T-helper 17 cell (primary cell): ENCODE measurements at regions not wholly inside any gene's neighbourhood (a gene's known extent, or its start where the extent isn't known, plus 50 kb on each side); places are given as distances from the start of the nearest gene placed in this dataset.

Experiments
- ATAC-seq: fragments of 150-1000 bp; cut with Tn5 transposase; 2 replicates; pipeline ENCODE4 v1.10.0; 2021; ENCODE audit warnings: mild to moderate bottlenecking, moderate library complexity
- DNase-seq, 3 donors: peaks; one replicate each; pipeline versions ENCODE4 v3.0.0 to v3.0.0-alpha.2; 2020 to 2021
- H3K9me3 ChIP-seq: one replicate; pipeline ENCODE4 v1.7.0; 2013; ENCODE audit warnings: low read length, mild to moderate bottlenecking; ENCODE audit not compliant: control insufficient read depth, poor library complexity, severe bottlenecking
- H3K27ac Mint-ChIP-seq: one replicate; pipeline ENCODE4 v1.8.0; 2022; ENCODE audit warnings: mild to moderate bottlenecking, moderate library complexity, mixed read lengths
- H3K27me3 Mint-ChIP-seq: one replicate; pipeline ENCODE4 v1.8.0; 2022; ENCODE audit warnings: mixed read lengths
- H3K36me3 Mint-ChIP-seq: one replicate; pipeline ENCODE4 v1.8.0; 2022; ENCODE audit warnings: low read depth, mixed read lengths
- H3K4me1 Mint-ChIP-seq: one replicate; pipeline ENCODE4 v1.8.0; 2022; ENCODE audit warnings: mild to moderate bottlenecking, mixed read lengths
- H3K4me3 Mint-ChIP-seq: one replicate; pipeline ENCODE4 v1.8.0; 2022; ENCODE audit warnings: mild to moderate bottlenecking, moderate library complexity, mixed read lengths

DNA sequence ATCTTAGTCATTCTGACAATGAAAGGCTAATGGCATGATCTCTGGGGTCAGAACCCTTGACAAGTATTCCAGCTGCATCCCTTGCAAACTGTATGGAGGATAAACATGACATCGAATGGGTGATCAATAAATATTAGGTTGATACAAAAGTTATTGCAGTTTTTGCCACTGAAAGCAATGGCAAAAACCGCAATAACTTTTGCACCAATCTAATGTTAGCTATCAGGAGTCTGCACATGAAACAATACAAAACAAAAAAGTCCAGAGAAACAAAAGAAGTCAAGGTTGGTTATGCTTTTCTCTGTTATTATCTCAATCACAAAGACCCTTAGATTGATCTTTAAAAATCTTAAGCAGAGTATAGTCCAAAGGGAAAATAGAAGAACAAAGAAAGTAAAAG, 292.7 kb downstream of the DUSP10 start:
- DNase-seq (no peak), ATAC-seq (no peak)
- peaks cover 23% of the 10 kb centered on the region for H3K27me3 Mint-ChIP-seq
- no peaks in the 10 kb centered on the region for H3K9me3 ChIP-seq
- no peaks in the 10 kb centered on the region for H3K36me3 Mint-ChIP-seq
- no peak overlapping the region for H3K27ac Mint-ChIP-seq
- H3K4me1 Mint-ChIP-seq, result no peaks in the 10 kb centered on the region
- no peak overlapping the region for H3K4me3 Mint-ChIP-seq

DNA sequence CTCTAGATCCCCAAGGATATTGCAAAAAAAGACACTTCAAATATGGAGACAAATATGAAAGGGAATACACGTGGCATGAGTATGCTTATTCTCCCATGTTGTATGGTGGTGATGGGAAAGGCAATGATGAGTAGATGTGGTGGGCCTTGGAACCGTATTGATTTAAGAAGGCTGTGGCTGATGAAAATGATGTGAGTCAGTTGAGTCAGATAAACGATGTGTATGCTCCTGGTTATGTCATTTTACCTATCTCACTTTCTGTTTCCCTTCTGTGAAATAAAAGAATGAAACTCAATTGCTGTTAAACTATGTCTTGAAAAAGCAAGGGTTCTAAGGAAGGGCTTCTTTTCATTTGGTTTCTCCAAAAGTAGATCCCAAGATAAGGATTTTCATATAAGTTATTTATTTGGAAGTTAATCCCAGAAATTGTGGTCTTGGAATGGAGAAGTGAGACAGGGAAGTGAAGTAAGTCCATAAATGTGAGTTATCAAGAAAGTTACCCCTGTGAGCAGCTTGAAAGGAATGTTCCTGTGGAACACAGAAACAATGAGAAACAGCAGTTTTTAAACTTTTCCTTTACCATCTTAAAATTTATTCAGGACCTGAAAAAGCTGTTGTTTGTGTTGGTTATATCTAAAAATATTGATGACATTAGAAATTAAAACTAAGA, 292.0 kb downstream of the DUSP10 start:
- ATAC-seq (no peak), DNase-seq (no peak)
- Mint-ChIP-seq H3K4me1 (no peaks in the 10 kb centered on the region), H3K27ac (no peak overlapping the region), H3K27me3 (peaks cover 19% of the 10 kb centered on the region), H3K4me3 (no peak overlapping the region), H3K36me3 (no peaks in the 10 kb centered on the region)
- H3K9me3 ChIP-seq, result no peaks in the 10 kb centered on the region

DNA sequence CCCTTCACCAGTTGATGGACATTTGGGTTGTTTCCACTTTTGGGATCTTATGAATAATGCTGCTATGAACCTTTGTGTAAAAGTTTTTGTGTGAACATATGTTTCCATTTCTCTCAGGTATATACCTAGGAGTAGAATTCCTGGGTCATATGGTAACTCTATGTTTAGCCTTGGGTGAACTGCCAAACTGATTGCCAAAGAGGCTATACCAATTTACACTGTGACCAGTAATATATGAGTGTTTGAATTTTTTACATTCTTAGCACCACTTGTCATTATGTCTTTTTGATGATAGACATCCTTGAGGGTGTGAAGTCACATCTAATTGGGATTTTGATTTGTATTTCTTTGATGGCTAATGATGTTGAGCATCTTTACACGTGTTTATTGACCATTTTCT, 290.1 kb downstream of the DUSP10 start:
- DNase-seq (no peak), ATAC-seq (no peak)
- H3K9me3 ChIP-seq, result no peaks in the 10 kb centered on the region
- Mint-ChIP-seq H3K27me3 (peaks cover 9% of the 10 kb centered on the region), H3K4me1 (no peaks in the 10 kb centered on the region), H3K4me3 (no peak overlapping the region), H3K27ac (no peak overlapping the region), H3K36me3 (no peaks in the 10 kb centered on the region)

DNA sequence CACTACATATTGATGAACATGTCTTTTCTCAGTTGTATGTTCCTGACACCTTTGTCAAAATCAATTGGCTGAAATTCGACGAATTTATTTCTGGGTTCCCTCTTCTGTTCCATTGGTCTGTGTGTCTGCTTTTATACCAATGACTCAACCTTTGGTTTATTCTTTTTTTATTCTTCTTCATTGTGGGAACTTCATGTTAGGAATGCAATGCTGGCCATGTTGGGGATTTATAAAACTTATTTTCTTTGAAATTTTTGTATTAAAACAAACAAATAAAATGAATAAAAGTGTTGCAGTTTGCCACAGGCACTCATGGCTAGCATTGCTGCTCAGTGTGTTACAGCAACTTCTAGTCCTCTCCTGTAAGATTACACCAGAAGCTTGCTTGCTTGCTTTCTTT, 287.8 kb downstream of the DUSP10 start:
- Mint-ChIP-seq H3K36me3 (no peaks in the 10 kb centered on the region), H3K27me3 (peaks cover 9% of the 10 kb centered on the region), H3K4me1 (no peaks in the 10 kb centered on the region), H3K4me3 (no peak overlapping the region), H3K27ac (no peak overlapping the region)
- DNase-seq (no peak), ATAC-seq (no peak)
- H3K9me3 ChIP-seq, result no peaks in the 10 kb centered on the region

DNA sequence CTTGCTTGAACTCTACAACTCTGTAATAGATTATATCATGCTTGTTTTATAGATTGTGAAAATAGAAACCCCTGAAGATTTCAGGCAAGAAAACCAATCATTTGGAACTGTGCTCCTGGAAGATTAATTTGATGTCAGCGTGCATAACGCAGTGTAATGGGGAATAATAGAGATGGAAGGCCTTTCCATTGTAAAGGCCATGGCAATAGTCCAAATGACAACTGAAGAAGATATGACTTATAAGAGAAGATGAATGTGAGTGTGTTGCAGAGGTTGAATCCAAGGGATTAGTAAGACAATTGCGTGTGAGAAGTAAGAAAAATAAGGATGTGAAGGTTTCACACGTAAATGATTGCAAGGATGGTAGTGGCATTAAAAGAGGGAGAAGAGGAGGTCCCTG, 285.0 kb downstream of the DUSP10 start:
- Mint-ChIP-seq H3K36me3 (no peaks in the 10 kb centered on the region), H3K27ac (no peak overlapping the region)

DNA sequence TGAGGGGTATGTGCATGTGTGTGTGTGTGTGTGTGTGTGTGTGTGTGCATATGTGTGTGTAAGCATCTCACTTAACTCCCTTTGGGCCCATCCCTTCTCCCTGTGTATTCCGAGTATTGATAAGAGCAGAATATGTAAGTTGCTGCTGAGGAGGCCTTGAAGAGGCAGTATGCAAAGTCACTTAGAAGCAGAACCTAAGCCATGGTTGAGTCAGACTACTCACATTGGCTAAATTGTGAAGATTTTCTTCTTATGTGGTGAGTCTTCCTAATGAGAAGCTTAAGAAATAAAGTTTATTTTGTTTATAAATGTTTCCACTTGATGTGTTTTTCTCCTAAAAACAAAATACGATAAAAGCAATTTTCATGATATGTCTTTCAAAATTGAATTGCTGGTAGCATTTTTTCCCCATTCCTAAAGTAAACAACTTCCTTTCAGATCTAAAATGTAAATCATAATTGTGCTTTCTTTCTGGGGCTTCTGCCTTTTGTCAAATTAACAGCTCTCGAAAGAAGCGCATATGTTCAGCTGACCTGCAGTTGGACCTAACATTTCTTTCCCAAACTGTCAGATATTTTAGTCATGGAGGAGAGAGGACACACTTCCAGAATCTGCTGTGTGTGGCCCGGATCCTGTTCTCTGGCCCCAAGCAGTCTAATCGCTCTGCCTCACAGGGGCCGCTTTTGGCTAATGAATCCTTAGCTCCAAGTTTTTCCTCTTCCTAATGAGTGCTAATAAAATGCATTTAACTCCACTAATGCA, 284.0 kb downstream of the DUSP10 start:
- H3K27me3 Mint-ChIP-seq, result peaks cover 6% of the 10 kb centered on the region
- no peak overlapping the region for H3K4me3 Mint-ChIP-seq
- H3K9me3 ChIP-seq, result no peaks in the 10 kb centered on the region
- no peaks in the 10 kb centered on the region for H3K36me3 Mint-ChIP-seq
- H3K4me1 Mint-ChIP-seq, result no peaks in the 10 kb centered on the region
- DNase-seq (no peak), ATAC-seq (no peak)
- H3K27ac Mint-ChIP-seq, result no peak overlapping the region

More for the DNA sequence above, 285.0 kb downstream of the DUSP10 start:
- no peak for DNase-seq
- ATAC-seq, result no peak
- Mint-ChIP-seq H3K4me1 (no peaks in the 10 kb centered on the region), H3K4me3 (no peak overlapping the region), H3K27me3 (peaks cover 6% of the 10 kb centered on the region)
- no peaks in the 10 kb centered on the region for H3K9me3 ChIP-seq

DNA sequence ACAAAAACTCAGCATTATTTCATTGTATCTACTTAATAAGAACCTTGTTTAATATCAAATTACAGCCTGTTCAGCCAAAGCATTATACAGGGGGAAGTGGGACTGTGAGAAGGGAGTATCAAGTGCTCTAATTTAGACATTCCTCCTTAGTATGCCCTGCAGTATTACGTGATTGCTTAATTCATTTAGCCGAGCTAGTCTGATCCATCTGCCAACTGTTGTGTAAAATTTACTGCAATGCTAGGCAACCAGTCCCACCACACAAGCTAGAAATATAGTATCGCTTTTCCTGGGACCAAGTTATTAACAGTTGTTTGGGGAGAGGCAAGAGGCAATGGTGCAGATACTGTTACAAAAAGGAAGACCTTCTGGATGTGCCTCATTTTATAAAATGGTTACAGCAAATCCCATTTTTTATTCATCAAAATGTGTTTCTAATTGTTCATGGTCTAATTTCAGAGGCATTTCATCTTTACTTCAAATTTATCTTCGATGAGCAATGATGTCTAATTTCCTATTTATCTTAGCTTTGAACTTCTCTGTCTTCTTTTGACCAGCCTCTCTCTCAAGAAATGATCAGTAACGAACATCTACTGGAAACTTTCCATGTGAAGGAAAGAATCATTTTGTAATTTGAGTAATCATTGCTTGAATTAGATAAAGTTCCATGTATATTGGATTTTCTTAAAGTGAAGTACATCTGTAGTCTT, 283.3 kb downstream of the DUSP10 start:
- H3K4me1 Mint-ChIP-seq, result no peaks in the 10 kb centered on the region
- H3K4me3 Mint-ChIP-seq, result no peak overlapping the region
- ATAC-seq (no peak), DNase-seq (no peak)
- H3K9me3 ChIP-seq, result no peaks in the 10 kb centered on the region
- H3K36me3 Mint-ChIP-seq, result no peaks in the 10 kb centered on the region
- H3K27me3 Mint-ChIP-seq, result peaks cover 6% of the 10 kb centered on the region
- H3K27ac Mint-ChIP-seq, result no peak overlapping the region

DNA sequence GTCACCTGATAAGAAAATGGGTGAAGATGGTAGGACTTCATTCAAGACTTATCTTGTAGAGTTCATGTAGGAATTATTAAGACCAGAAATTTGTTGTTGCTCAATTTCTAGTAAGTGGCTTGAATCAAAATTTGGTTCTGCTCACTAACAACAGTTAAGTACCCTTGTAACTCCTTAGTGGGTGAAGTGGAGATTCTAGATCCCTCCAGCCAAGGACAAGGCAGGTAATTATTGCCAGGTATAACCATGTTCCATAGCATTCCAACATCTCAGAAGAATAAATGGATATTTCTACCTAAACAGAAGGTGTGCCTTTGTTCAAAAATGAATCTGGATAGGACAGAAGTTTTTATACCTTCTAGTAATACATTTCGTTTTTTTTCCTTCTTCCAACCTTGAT, 282.3 kb downstream of the DUSP10 start:
- Mint-ChIP-seq H3K27me3 (peaks cover 6% of the 10 kb centered on the region), H3K4me1 (no peaks in the 10 kb centered on the region), H3K4me3 (no peak overlapping the region), H3K27ac (no peak overlapping the region), H3K36me3 (no peaks in the 10 kb centered on the region)
- no peak for ATAC-seq
- no peaks in the 10 kb centered on the region for H3K9me3 ChIP-seq
- DNase-seq, result no peak

DNA sequence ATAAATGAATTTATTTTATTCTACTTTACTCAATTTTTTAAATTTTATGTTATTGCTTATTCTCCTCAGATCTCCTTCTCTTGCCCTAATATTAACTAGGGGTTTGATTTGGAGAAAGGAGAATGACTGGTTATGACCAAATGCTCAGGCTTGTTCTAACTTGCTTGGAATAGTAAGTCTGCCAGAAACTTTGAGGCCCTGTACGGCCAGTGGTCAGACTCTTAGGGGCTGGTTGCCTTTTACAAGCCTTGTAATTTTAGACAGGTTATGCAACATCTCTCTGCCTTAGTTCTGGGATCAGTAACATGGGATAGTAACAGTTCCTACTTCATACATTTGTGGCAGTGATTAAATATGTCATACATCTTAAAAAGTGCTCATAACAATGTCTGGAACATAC, 279.5 kb downstream of the DUSP10 start:
- no peak overlapping the region for H3K27ac Mint-ChIP-seq
- no peaks in the 10 kb centered on the region for H3K9me3 ChIP-seq
- ATAC-seq, result no peak
- no peak overlapping the region for H3K4me3 Mint-ChIP-seq
- no peaks in the 10 kb centered on the region for H3K36me3 Mint-ChIP-seq
- no peak for DNase-seq
- H3K27me3 Mint-ChIP-seq, result no peaks in the 10 kb centered on the region
- no peaks in the 10 kb centered on the region for H3K4me1 Mint-ChIP-seq

DNA sequence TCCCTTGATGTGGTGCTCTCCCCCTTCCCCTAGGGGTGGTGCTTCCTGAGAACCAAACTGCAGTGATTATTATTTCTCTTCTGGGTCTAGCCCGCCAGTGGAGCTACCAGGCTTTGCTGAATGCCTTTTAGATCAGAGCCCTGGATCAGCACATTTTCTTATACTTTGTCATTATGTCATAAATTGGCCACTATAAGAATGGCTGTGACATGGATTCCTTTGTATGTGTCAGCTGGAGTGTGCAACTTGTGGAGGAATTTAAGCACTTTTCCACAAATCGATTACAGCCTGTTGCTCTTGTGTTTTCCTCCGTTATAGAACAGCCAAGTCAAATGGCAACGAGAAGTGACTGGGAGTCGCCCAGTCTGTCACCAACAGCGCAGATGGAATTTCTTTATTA, 273.3 kb downstream of the DUSP10 start:
- H3K9me3 ChIP-seq, result no peaks in the 10 kb centered on the region
- Mint-ChIP-seq H3K27ac (no peak overlapping the region), H3K4me1 (no peaks in the 10 kb centered on the region), H3K4me3 (no peak overlapping the region), H3K36me3 (no peaks in the 10 kb centered on the region), H3K27me3 (peaks cover 43% of the 10 kb centered on the region)
- ATAC-seq (no peak), DNase-seq (no peak)

DNA sequence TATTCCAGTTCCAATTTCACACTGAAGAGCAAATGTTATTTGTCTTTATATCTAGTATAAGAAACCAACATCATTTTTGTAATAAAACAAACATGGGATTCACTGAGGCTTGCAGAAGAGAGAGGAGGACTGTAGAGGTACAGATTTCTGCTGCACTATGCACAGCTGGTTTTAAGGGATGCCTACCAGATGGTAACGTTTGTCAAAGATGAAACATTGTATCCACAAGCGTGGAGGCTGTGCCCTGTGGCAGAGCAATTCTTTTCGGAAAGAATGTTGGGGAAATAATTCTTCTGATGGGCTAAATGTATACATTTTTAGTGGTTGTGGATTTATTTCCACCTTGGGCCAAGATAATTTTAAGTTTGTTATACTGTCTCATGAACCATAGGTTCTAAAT, 272.4 kb downstream of the DUSP10 start:
- Mint-ChIP-seq H3K27me3 (peaks cover 46% of the 10 kb centered on the region), H3K4me3 (no peak overlapping the region), H3K27ac (no peak overlapping the region), H3K4me1 (no peaks in the 10 kb centered on the region), H3K36me3 (no peaks in the 10 kb centered on the region)
- no peak for DNase-seq
- H3K9me3 ChIP-seq, result no peaks in the 10 kb centered on the region
- no peak for ATAC-seq

DNA sequence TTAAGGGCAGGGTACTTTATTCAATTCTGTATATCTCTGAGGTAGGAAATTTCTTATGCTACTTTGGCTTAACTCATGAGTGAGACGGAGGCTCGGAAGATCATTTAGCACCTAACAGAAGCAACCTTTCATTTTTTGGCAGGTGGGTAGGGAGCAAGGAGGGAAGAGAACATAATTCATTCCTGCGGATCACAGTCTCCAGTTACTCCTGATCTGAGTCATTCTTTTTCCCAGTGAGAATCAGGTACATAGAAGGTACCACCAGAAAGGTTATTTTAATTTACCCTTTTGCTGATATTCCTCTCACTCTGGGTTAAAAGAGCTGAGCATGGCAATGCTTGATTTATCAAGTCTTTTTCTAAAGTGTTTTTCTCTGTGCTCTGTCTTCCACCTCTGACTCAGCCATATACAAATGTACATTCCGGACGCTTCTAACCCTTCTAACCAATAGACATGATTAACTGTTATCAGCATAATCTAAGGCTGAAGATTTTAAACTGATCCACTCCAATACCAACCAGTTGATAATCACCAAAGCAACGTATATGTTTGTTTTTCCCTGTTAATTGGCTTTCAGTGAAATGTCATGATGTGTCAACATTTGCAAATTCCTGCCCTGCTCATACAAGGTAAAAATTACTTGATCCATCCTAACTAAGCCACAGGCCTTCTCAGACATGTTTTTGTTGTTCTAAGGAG, 271.7 kb downstream of the DUSP10 start:
- no peak overlapping the region for H3K4me3 Mint-ChIP-seq

DNA sequence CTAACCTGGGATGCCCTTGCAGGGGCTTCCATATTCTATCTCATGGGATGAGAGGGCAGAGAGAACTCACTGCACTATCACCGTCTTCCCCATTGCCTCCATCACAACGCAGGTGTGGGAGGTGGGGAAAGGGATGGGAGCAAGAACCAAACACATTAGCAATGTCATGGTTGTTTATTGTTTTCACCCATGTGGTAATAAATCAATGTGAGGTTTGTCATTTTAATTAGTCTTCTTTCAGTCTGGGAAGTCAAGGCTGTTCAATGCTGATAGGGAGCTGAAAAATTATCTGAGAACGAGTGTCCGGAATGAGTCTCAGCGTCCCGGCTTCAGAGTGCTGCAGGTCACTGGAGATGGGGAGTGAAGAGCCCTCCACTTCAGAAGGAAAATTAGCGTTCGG, 268.5 kb downstream of the DUSP10 start:
- no peak for ATAC-seq
- no peaks in the 10 kb centered on the region for H3K9me3 ChIP-seq
- H3K27me3 Mint-ChIP-seq, result peaks cover 48% of the 10 kb centered on the region
- H3K4me3 Mint-ChIP-seq, result no peak overlapping the region
- no peak for DNase-seq
- H3K36me3 Mint-ChIP-seq, result no peaks in the 10 kb centered on the region
- H3K27ac Mint-ChIP-seq, result no peak overlapping the region
- H3K4me1 Mint-ChIP-seq, result no peaks in the 10 kb centered on the region

More for the DNA sequence above, 271.7 kb downstream of the DUSP10 start:
- no peaks in the 10 kb centered on the region for H3K9me3 ChIP-seq
- no peak for DNase-seq
- H3K4me1 Mint-ChIP-seq, result no peaks in the 10 kb centered on the region
- ATAC-seq, result no peak
- H3K27ac Mint-ChIP-seq, result no peak overlapping the region
- H3K36me3 Mint-ChIP-seq, result no peaks in the 10 kb centered on the region
- peaks cover 46% of the 10 kb centered on the region for H3K27me3 Mint-ChIP-seq
